Esophagus muscularis mucosa (tissue), 3 donors: ENCODE measurements at regions not wholly inside any gene's neighbourhood (a gene's known extent, or its start where the extent isn't known, plus 50 kb on each side); places are given as distances from the start of the nearest gene placed in this dataset.

Source experiments
- CTCF ChIP-seq, 3 experiments: fragments of 200-600 bp in 2 of 3; fragments of 450-650 bp in 1 of 3; sonication (generic) in 2 of 3; IDR thresholded peaks; one replicate each; pipeline ENCODE4 v1.5.1; 2017 to 2019; ENCODE audit warnings: antibody characterized with exemption in 3 of 3, mild to moderate bottlenecking in 2 of 3, moderate library complexity in 1 of 3
- POLR2A ChIP-seq: fragments of 450-650 bp; IDR thresholded peaks from one replicate; pipeline ENCODE4 v1.6.1; 2017; ENCODE audit warnings: antibody characterized with exemption, moderate library complexity, mild to moderate bottlenecking, low read depth
- POLR2AphosphoS5 ChIP-seq, 2 donors: sonication (generic); formaldehyde crosslinking; IDR thresholded peaks; one replicate each; pipeline ENCODE4 v1.6.1; 2017; ENCODE audit warnings: antibody characterized with exemption in 2 of 2

GRCh38 chr11:21768388-21768787, 424.5 kb upstream of the ANO5 start:
- no peak for TF ChIP-seq CTCF (IDR thresholded peaks at IDR 0.05)
- TF ChIP-seq POLR2A: no peak
- TF ChIP-seq POLR2AphosphoS5 (IDR thresholded peaks at IDR 0.05): no peak
